ENCODE measurements at regions not wholly inside any gene's neighbourhood (a gene's known extent, or its start where the extent isn't known, plus 50 kb on each side); places are given as distances from the start of the nearest gene placed in this dataset.

GRCh38 chr6:120899932-120900331, 434.3 kb downstream of the TBC1D32 start:
- Mint-ChIP-seq H3K27me3 (ENCODE audit: insufficient read depth, low read depth, poor library complexity) (no peaks in the 10 kb centered on the region), H3K36me3 (ENCODE audit: low read depth) (no peaks in the 10 kb centered on the region), H3K27ac (no peak overlapping the region), H3K4me1 (no peaks in the 10 kb centered on the region), H3K9me3 (no peaks in the 10 kb centered on the region), H3K4me3 (no peak overlapping the region)
- no peak overlapping the region for H3K4me3 ChIP-seq
- H3K9me2 ChIP-seq (ENCODE audit: insufficient read depth) = no peaks in the 10 kb centered on the region
- no peaks in the 10 kb centered on the region for H3K79me2 ChIP-seq (replicated peaks; ENCODE audit: insufficient read depth)
- TF ChIP-seq EZH2phosphoT487 (IDR thresholded peaks at IDR 0.05; ENCODE audit: unreplicated experiment) (no peak), ZNF462 (CRISPR knock-in tag; IDR thresholded peaks at IDR 0.05) (no peak), NANOG (IDR thresholded peaks at IDR 0.05; ENCODE audit: borderline replicate concordance) (no peak), ZNF114 (CRISPR knock-in tag; IDR thresholded peaks at IDR 0.05) (no peak), CTCF (conservative IDR thresholded peaks at IDR 0.05; ENCODE audit: low read depth in 2 of 2) (no peak), ETS1 (IDR thresholded peaks at IDR 0.05) (no peak), JUNB (IDR thresholded peaks at IDR 0.05; ENCODE audit: unreplicated experiment) (no peak), ZNF331 (CRISPR knock-in tag; IDR thresholded peaks at IDR 0.05; ENCODE audit: low read depth) (no peak), STAT1 (IDR thresholded peaks at IDR 0.05; ENCODE audit: unreplicated experiment) (no peak), REST (IDR thresholded peaks at IDR 0.05; ENCODE audit: unreplicated experiment) (no peak), EZH2 (IDR thresholded peaks at IDR 0.05; ENCODE audit: low read depth, unreplicated experiment) (no peak), POLR2AphosphoS5 (IDR thresholded peaks at IDR 0.05; ENCODE audit: low read depth) (no peak), CREB1 (CRISPR knock-in tag; IDR thresholded peaks at IDR 0.05; ENCODE audit: low read depth) (no peak)
- no peaks in the 10 kb centered on the region for H3F3A ChIP-seq (replicated peaks; ENCODE audit: low read depth)
- no peaks in the 10 kb centered on the region for H3K4me1 ChIP-seq (ENCODE audit: insufficient read depth)
- ATAC-seq = no peak
- H3K27ac ChIP-seq (ENCODE audit: low read depth) = no peak overlapping the region
- no peak overlapping the region for H2AFZ ChIP-seq
- H3K27me3 ChIP-seq (ENCODE audit: insufficient read depth) = no peaks in the 10 kb centered on the region
- DNase-seq (ENCODE audit: low spot score) = no peak
- no peaks in the 10 kb centered on the region for H3K36me3 ChIP-seq (ENCODE audit: insufficient read depth)
- H4K20me1 ChIP-seq (replicated peaks; ENCODE audit: insufficient read depth) = no peaks in the 10 kb centered on the region
- H3K4me2 ChIP-seq = no peak overlapping the region
